Mammary epithelial cell (primary cell): ENCODE measurements at regions not wholly inside any gene's neighbourhood (a gene's known extent, or its start where the extent isn't known, plus 50 kb on each side); places are given as distances from the start of the nearest gene placed in this dataset.

Experiments
- EZH2 ChIP-seq: IDR thresholded peaks from 2 replicates; pipeline ENCODE4 v1.6.1; 2012; ENCODE audit warnings: low read length, inconsistent platforms, borderline replicate concordance
- TF ChIP-seq, protein P1 (sequence below), 2 donors: IDR thresholded peaks in 1 of 2; conservative IDR thresholded peaks in 1 of 2; 2 replicates each; pipeline ENCODE4 v1.5.1; 2011 to 2012; ENCODE audit warnings: inconsistent platforms in 2 of 2, low read length in 2 of 2, mild to moderate bottlenecking in 2 of 2, control low read depth in 1 of 2, low read depth in 1 of 2; ENCODE audit not compliant: insufficient read depth in 1 of 2; ENCODE audit errors: extremely low read depth in 1 of 2

DNA sequence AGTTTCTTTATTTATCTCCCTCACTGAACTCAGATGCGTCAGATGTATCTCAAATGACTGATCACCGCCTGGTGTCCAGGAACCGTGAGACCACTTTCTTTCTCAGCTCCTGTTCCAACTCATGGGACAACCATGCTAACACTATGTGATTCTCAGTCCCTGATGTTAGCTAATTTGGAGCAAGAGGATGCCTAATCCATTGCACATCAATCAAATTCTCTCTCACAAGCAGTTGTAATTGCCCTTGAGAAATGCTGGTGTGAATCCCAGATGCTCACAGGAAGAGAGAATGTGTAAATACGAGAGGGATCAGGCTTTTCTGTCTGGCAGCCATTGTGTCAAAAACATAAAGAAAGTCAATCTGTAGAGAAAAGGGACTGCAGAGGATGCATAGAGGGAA is 134.9 kb downstream of the WSCD1 start:
- TF ChIP-seq, protein P1, sequence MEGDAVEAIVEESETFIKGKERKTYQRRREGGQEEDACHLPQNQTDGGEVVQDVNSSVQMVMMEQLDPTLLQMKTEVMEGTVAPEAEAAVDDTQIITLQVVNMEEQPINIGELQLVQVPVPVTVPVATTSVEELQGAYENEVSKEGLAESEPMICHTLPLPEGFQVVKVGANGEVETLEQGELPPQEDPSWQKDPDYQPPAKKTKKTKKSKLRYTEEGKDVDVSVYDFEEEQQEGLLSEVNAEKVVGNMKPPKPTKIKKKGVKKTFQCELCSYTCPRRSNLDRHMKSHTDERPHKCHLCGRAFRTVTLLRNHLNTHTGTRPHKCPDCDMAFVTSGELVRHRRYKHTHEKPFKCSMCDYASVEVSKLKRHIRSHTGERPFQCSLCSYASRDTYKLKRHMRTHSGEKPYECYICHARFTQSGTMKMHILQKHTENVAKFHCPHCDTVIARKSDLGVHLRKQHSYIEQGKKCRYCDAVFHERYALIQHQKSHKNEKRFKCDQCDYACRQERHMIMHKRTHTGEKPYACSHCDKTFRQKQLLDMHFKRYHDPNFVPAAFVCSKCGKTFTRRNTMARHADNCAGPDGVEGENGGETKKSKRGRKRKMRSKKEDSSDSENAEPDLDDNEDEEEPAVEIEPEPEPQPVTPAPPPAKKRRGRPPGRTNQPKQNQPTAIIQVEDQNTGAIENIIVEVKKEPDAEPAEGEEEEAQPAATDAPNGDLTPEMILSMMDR (conservative IDR thresholded peaks at IDR 0.05 in 1 of 2, IDR thresholded peaks at IDR 0.05 in 1 of 2; ENCODE audit: extremely low read depth in 1 of 2, insufficient read depth in 1 of 2, low read depth in 1 of 2, low read length in 2 of 2): no peak
- no peak for TF ChIP-seq EZH2
